Activated T-cell treated with anti-CD3 and anti-CD28 coated beads for 4 hours (primary cell): ENCODE measurements at regions not wholly inside any gene's neighbourhood (a gene's known extent, or its start where the extent isn't known, plus 50 kb on each side); places are given as distances from the start of the nearest gene placed in this dataset.
"Not testable (repeated sequence)": the region's sequence is repeated elsewhere in the genome, so short reads cannot be mapped to it uniquely, and the experiment has no call there.

Experiments
- DNase-seq: peaks from one replicate; pipeline ENCODE4 v3.0.0-alpha.2; 2020

DNA sequence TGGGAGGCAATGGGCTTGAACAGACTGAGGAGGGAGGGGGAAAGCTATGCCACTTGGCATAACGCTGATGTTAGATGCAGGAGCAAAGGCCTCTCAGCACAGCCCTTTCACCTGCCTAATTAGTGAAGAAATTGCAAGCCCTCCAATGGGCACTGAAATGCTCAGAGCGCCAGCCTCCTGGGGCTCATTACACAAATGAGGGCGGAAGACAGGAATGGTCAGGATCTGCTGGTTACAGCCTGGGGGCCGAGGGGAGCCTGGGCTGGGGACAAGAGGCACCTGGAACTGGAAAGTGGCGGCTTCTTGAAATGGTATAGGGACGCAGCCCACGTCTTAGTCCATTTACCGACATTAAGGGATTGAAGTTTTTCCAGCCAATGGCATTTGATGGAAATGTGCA lies 50.2 kb upstream of the PLET1 start:
- no peak for DNase-seq

DNA sequence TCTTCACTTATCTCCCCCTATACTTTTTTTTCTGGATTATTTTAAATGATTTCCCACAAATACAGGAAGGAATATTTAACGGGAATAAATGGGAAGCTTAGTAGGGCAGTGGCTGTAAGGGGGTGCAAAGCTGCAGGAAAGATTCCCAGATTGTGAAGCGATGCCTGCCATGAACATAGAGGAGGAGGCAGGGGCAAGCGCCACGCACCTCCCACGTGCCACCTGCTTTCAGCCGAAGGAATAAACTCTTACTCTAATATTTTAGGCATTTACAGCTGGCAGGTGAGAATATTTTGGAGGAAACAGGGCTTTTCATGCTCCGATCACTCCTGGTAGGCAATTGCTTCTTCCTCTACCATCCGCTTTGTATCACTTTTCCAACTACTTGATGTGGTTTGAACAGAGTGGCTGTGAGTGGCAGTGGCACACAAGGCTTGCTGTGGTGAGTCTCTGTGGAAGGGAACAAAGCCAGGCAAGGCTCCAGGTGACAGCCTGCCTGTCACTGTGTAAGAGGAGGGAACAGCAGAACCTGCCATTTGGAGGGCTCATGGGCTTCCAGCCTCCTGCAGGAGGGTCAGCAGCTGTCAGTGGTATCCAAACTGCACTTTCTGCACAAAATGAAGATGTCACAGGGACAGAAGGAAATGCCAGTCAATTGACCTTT lies 54.5 kb upstream of the PLET1 start:
- no peak for DNase-seq

- no peak for DNase-seq
Observed at GRCh38 chr11:112315861-112316739, 55.4 kb upstream of the PLET1 start.

GRCh38 chr11:112316971-112317370 lies 56.3 kb upstream of the PLET1 start:
- DNase-seq: no peak

DNA sequence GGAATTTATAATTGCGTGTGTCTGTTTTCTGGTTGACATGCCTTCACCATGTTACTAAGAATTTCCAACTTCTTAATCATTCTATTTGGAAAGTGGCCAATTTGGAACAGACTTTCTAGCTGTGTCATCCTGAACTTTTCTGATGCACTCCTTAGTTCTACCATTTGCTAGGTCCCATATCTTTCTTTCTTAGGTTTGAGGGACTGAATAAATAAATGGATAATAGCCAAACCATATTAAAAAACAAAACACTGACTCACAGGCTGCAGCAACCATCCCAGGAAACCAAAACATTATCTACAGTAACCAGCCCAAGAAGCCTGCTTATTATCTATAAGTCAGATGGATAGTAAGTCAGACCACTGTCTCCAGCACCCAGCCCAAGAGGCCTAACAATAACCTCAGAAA lies 57.5 kb upstream of the PLET1 start:
- no peak for DNase-seq

DNA sequence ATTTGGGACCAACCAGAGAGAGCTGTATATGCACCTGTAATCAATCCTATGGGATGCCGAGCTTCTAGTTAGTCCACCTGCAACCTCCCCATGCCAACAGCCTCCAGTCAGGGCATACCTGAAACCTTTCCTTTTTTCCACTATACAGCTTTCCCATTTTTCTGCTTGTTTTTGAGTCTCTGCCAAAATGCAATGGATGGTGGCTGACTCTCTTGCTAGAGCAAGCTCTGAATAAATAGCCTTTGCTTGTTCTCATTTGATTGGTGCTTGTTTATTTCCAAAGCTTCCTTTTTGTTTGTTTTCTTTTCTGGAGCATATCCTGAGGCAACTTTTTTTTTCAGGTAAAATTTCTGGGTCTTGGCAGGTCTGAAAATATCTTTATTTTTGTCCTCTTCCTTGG lies 58.0 kb upstream of the PLET1 start:
- no peak for DNase-seq

GRCh38 chr11:112320668-112321067 lies 60.0 kb upstream of the PLET1 start:
- DNase-seq: no peak

DNA sequence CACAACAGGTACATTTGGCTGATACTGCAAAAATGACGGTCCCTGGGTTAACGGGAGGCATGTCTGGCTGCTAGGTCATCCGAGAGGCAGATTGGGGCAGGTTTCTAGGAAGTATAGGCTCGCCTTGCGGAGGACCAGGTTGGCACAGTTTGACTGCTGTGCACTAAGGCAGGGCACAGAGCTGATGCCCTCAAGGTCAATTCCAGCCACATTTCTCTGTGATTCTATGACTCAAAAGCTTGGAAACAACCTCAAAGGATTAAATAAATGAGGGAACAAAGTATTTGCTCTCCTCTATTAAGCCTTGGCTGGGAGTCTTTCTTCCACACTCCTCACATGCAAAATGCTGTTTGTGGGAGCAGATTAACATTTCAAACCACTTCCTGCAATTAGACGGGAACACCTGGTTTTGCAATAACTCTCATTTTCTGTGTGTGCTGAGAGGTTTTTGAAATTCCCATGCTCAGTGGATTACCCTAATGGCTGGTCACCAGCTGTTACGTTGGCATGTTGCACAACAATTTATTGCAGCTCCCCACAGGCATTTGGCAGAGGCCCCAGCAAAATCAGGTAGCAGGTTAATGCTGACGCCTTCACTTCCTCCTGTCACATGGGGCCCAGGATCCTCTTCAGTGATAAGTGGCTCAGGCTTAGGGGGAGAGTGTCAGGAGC lies 61.0 kb upstream of the PLET1 start:
- no peak for DNase-seq

GRCh38 chr11:112322173-112322790 lies 61.6 kb upstream of the PLET1 start:
- no peak for DNase-seq

- no peak for DNase-seq
Observed at GRCh38 chr11:112334381-112334780, 73.7 kb upstream of the PLET1 start.

DNA sequence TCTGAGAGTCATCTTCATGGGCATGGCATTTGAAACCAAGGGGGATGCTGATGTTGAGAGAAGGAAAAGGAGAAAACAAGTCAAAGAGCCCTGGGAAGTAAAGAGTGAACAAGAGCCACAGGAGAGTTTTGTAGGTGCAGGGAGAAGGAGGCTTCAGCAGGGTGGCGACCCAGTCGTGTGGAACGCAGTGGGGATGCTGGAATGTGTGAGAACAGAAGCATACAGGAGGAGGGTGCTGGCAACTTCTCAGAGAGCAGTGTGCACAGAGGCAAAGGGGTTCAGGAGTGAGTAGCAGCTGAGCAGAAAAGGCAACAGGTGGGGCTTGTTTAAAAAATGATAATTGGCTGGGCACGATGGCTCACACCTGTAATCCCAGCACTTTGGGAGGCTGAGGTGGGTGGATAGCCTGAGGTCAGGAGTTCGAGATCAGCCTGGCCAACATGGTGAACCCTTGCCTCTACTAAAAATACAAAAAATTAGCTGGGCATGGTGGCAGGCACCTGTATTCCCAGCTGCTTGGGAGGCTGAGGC lies 75.8 kb upstream of the PLET1 start:
- DNase-seq: no peak

GRCh38 chr11:112339566-112339965 lies 78.9 kb upstream of the PLET1 start:
- DNase-seq: no peak

- DNase-seq: no peak
Observed at GRCh38 chr11:112343368-112344039, 82.8 kb upstream of the PLET1 start.

- DNase-seq: no peak
Observed at GRCh38 chr11:112344040-112344413, 83.4 kb upstream of the PLET1 start.

DNA sequence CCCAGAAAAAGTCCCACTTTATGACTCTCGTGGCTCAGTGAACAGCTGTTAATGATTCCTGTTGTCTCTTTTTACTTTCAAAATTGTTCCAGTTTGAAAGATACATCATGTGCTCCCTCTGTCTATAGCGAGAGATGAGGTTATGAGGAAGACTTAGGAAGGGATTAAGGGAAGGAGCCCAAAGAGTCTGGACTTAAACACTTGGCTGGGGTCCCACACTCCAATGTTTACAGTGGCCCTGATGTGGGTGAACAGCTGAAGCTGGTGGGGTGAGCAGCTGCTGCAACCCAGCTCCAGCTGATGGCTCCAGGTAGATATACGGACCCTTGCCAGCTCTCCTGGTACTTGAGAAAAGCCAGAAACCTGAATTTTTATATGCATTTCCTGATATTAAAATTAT lies 84.5 kb upstream of the PLET1 start:
- no peak for DNase-seq

GRCh38 chr11:112345706-112346105 lies 85.0 kb upstream of the PLET1 start:
- no peak for DNase-seq

DNA sequence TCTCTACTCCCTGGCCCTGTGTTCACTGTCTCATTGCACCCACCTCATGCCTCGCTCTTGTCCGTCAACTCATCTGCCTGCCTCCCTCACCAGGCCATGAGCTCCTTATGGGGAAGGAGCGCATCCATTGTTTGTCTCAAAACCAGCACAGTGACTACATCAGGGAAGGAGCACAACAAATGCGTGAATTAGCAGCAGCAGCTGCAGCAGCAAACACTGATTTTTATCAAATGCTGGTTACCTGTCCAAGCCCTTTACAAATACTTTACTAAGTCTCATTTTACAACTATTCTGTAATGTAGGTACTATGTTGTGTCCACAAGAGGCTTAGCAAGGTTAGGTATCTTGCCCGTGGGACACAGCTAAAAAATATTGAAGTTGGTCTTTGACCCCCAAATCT lies 85.9 kb upstream of the PLET1 start:
- no peak for DNase-seq

- DNase-seq: no peak
Observed at GRCh38 chr11:112348480-112349029, 87.9 kb upstream of the PLET1 start.

GRCh38 chr11:112351423-112351822 lies 90.8 kb upstream of the PLET1 start:
- not testable (repeated sequence) for DNase-seq

GRCh38 chr11:112352907-112353306 lies 92.2 kb upstream of the PLET1 start:
- DNase-seq: no peak

DNA sequence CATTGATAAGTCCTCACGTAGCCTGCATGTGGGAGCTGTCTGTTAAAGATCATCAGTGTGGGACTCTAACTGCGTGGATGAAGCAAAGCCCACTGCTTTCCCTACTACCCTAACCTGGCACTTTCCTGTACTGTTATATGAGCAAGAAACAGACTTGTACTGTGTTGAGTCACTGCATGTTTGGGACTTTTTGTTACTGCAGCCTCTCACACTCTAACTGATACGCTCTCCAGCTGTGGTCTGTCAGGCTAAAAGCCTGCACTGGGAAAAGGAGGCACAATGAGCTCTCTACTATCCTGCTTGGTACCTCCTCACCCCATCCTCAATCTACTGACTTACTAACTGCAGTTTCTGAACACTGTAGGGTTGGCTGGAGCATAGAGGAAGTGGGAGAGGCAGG lies 93.7 kb upstream of the PLET1 start:
- DNase-seq: no peak

DNA sequence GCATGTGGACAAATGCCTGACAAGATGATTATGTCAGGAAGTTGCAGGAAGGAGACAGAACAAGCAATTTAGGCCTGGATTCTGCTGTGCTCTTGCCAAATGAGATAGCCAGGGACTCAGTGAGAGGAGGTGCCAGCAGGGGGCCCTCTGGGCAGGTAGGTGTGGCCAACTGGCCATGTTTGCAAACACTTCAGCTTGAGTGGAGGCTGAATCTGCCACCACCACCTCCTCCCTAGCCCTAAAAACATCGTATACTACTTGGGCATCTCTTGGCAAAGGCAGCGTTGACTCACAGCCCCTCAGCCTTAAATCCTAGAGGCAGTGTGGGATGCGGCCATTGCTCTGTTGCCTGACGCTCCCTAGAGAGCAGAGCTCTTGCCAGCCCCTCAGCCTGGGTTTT lies 95.1 kb upstream of the PLET1 start:
- DNase-seq: no peak
